ENCODE measurements at regions not wholly inside any gene's neighbourhood (a gene's known extent, or its start where the extent isn't known, plus 50 kb on each side); places are given as distances from the start of the nearest gene placed in this dataset.

- no peak for FAIRE-seq
- H3K36me3 ChIP-seq (ENCODE audit: control insufficient read depth in 2 of 2, extremely low read depth in 1 of 2, insufficient read depth in 2 of 2, low read length in 2 of 2), result no peaks in the 10 kb centered on the region
- no peak for DNase-seq (ENCODE audit: low read depth, low spot score)
- H3K9me1 ChIP-seq (ENCODE audit: control insufficient read depth, extremely low read depth, insufficient read depth, low read length), result no peaks in the 10 kb centered on the region
- H3K27ac ChIP-seq (ENCODE audit: control insufficient read depth, insufficient read depth, low read length), result no peak overlapping the region
- H3K79me2 ChIP-seq (ENCODE audit: control insufficient read depth, insufficient read depth, low read length), result no peaks in the 10 kb centered on the region
- no peak overlapping the region for H2AFZ ChIP-seq (ENCODE audit: control insufficient read depth, low read length)
- no peaks in the 10 kb centered on the region for H3K27me3 ChIP-seq (ENCODE audit: control insufficient read depth, extremely low read depth, insufficient read depth, low read length)
- H4K20me1 ChIP-seq (ENCODE audit: control insufficient read depth, extremely low read depth, insufficient read depth, low read length), result no peaks in the 10 kb centered on the region
- no peak overlapping the region for H3K4me3 ChIP-seq (ENCODE audit: control insufficient read depth in 2 of 3, extremely low read depth in 1 of 3, insufficient read depth in 2 of 3, low read depth in 1 of 3, low read length in 3 of 3)
- no peaks in the 10 kb centered on the region for H3K9me3 ChIP-seq (ENCODE audit: control insufficient read depth, low read depth, low read length)
- H3K9ac ChIP-seq (ENCODE audit: control insufficient read depth, extremely low read depth, insufficient read depth, low read length), result no peak overlapping the region
- no peak for TF ChIP-seq EZH2 (IDR thresholded peaks at IDR 0.05; ENCODE audit: low read length)
- TF ChIP-seq, protein P1, sequence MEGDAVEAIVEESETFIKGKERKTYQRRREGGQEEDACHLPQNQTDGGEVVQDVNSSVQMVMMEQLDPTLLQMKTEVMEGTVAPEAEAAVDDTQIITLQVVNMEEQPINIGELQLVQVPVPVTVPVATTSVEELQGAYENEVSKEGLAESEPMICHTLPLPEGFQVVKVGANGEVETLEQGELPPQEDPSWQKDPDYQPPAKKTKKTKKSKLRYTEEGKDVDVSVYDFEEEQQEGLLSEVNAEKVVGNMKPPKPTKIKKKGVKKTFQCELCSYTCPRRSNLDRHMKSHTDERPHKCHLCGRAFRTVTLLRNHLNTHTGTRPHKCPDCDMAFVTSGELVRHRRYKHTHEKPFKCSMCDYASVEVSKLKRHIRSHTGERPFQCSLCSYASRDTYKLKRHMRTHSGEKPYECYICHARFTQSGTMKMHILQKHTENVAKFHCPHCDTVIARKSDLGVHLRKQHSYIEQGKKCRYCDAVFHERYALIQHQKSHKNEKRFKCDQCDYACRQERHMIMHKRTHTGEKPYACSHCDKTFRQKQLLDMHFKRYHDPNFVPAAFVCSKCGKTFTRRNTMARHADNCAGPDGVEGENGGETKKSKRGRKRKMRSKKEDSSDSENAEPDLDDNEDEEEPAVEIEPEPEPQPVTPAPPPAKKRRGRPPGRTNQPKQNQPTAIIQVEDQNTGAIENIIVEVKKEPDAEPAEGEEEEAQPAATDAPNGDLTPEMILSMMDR (optimal IDR thresholded peaks at IDR 0.05 in 1 of 3, IDR thresholded peaks at IDR 0.05 in 1 of 3, conservative IDR thresholded peaks at IDR 0.05 in 1 of 3; ENCODE audit: extremely low read depth in 1 of 3, insufficient read depth in 2 of 3, low read length in 3 of 3), result no peak
- dilution Hi-C loops (cut with MboI; ENCODE audit: extremely low pct_ligation_motif_present, low sequenced_read_pairs), result no loop called here
- peaks cover 6% of the 10 kb centered on the region for H3K4me1 ChIP-seq (ENCODE audit: control insufficient read depth, extremely low read depth, insufficient read depth, low read length)
- H3K4me2 ChIP-seq (ENCODE audit: control insufficient read depth, extremely low read depth, insufficient read depth, low read depth, low read length), result no peak overlapping the region
Observed at GRCh38 chr5:91228188-91228587, 154.9 kb downstream of the ARRDC3 start.

- FAIRE-seq, result peak; percentile 66
- TF ChIP-seq, protein P1 (optimal IDR thresholded peaks at IDR 0.05 in 1 of 3, IDR thresholded peaks at IDR 0.05 in 1 of 3, conservative IDR thresholded peaks at IDR 0.05 in 1 of 3; ENCODE audit: extremely low read depth in 1 of 3, insufficient read depth in 2 of 3, low read length in 3 of 3), result peak; percentile 53 to 73 (median 58)
- no peak for TF ChIP-seq EZH2 (IDR thresholded peaks at IDR 0.05; ENCODE audit: low read length)
- no peaks in the 10 kb centered on the region for H3K9me3 ChIP-seq (ENCODE audit: control insufficient read depth, low read depth, low read length)
- no peak overlapping the region for H3K27ac ChIP-seq (ENCODE audit: control insufficient read depth, insufficient read depth, low read length)
- dilution Hi-C loops (cut with MboI; ENCODE audit: extremely low pct_ligation_motif_present, low sequenced_read_pairs), result no loop called here
- no peak overlapping the region for H3K4me2 ChIP-seq (ENCODE audit: control insufficient read depth, extremely low read depth, insufficient read depth, low read depth, low read length)
- no peaks in the 10 kb centered on the region for H4K20me1 ChIP-seq (ENCODE audit: control insufficient read depth, extremely low read depth, insufficient read depth, low read length)
- H3K9ac ChIP-seq (ENCODE audit: control insufficient read depth, extremely low read depth, insufficient read depth, low read length), result no peak overlapping the region
- no peaks in the 10 kb centered on the region for H3K79me2 ChIP-seq (ENCODE audit: control insufficient read depth, insufficient read depth, low read length)
- no peaks in the 10 kb centered on the region for H3K27me3 ChIP-seq (ENCODE audit: control insufficient read depth, extremely low read depth, insufficient read depth, low read length)
- no peak overlapping the region for H2AFZ ChIP-seq (ENCODE audit: control insufficient read depth, low read length)
- DNase-seq (ENCODE audit: low read depth, low spot score), result no peak
- H3K4me3 ChIP-seq (ENCODE audit: control insufficient read depth in 2 of 3, extremely low read depth in 1 of 3, insufficient read depth in 2 of 3, low read depth in 1 of 3, low read length in 3 of 3), result no peak overlapping the region
- peaks cover 6% of the 10 kb centered on the region for H3K4me1 ChIP-seq (ENCODE audit: control insufficient read depth, extremely low read depth, insufficient read depth, low read length)
- H3K9me1 ChIP-seq (ENCODE audit: control insufficient read depth, extremely low read depth, insufficient read depth, low read length), result no peaks in the 10 kb centered on the region
- no peaks in the 10 kb centered on the region for H3K36me3 ChIP-seq (ENCODE audit: control insufficient read depth in 2 of 2, extremely low read depth in 1 of 2, insufficient read depth in 2 of 2, low read length in 2 of 2)
Observed at GRCh38 chr5:91225848-91226686, 157.1 kb downstream of the ARRDC3 start.
